ENCODE measurements at regions not wholly inside any gene's neighbourhood (a gene's known extent, or its start where the extent isn't known, plus 50 kb on each side); places are given as distances from the start of the nearest gene placed in this dataset.

GRCh38 chr13:69296130-69296529, 811.5 kb upstream of the ATXN8OS start:
- Histone ChIP-seq H3K9me3 (ENCODE audit: control insufficient read depth in 4 of 4, low read length in 3 of 4) (no peaks in the 10 kb centered on the region), H3K9ac (ENCODE audit: low read depth in 1 of 2, low read length in 2 of 2) (no peak overlapping the region), H3K4me1 (ENCODE audit: control insufficient read depth in 4 of 4, insufficient read depth in 4 of 4, low read length in 3 of 4) (no peaks in the 10 kb centered on the region), H3K4me3 (ENCODE audit: low read depth in 1 of 3, low read length in 3 of 3) (no peak overlapping the region), H3K27me3 (ENCODE audit: control insufficient read depth in 4 of 4, insufficient read depth in 4 of 4, low read length in 3 of 4) (no peaks in the 10 kb centered on the region), H3K36me3 (ENCODE audit: control insufficient read depth in 4 of 4, insufficient read depth in 3 of 4, low read depth in 1 of 4, low read length in 3 of 4) (no peaks in the 10 kb centered on the region), H3K27ac (ENCODE audit: low read depth in 1 of 2, low read length in 2 of 2) (no peak overlapping the region)
- DNase-seq (ENCODE audit: low spot score), result no peak
- WGBS, result 63% methylated on average over 1 of the region's 1 CpG
- TF ChIP-seq EGR1 (IDR thresholded peaks at IDR 0.05; ENCODE audit: low read depth in 2 of 2) (no peak), RAD21 (IDR thresholded peaks at IDR 0.05) (no peak), SP1 (IDR thresholded peaks at IDR 0.05) (no peak), FOXA2 (IDR thresholded peaks at IDR 0.05) (no peak), YY1 (IDR thresholded peaks at IDR 0.05) (no peak), HNF4G (IDR thresholded peaks at IDR 0.05) (no peak), RXRA (IDR thresholded peaks at IDR 0.05) (no peak), MAX (IDR thresholded peaks at IDR 0.05) (no peak), HNF4A (conservative IDR thresholded peaks at IDR 0.05) (no peak), TAF1 (conservative IDR thresholded peaks at IDR 0.05) (no peak), NR2F2 (IDR thresholded peaks at IDR 0.05) (no peak), ZBTB33 (IDR thresholded peaks at IDR 0.05) (no peak)
- TF ChIP-seq, protein P1, sequence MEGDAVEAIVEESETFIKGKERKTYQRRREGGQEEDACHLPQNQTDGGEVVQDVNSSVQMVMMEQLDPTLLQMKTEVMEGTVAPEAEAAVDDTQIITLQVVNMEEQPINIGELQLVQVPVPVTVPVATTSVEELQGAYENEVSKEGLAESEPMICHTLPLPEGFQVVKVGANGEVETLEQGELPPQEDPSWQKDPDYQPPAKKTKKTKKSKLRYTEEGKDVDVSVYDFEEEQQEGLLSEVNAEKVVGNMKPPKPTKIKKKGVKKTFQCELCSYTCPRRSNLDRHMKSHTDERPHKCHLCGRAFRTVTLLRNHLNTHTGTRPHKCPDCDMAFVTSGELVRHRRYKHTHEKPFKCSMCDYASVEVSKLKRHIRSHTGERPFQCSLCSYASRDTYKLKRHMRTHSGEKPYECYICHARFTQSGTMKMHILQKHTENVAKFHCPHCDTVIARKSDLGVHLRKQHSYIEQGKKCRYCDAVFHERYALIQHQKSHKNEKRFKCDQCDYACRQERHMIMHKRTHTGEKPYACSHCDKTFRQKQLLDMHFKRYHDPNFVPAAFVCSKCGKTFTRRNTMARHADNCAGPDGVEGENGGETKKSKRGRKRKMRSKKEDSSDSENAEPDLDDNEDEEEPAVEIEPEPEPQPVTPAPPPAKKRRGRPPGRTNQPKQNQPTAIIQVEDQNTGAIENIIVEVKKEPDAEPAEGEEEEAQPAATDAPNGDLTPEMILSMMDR (IDR thresholded peaks at IDR 0.05; ENCODE audit: low read depth, low read length, missing input control), result no peak
- TF ChIP-seq, protein P2, sequence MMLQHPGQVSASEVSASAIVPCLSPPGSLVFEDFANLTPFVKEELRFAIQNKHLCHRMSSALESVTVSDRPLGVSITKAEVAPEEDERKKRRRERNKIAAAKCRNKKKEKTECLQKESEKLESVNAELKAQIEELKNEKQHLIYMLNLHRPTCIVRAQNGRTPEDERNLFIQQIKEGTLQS (IDR thresholded peaks at IDR 0.05), result no peak
- TF ChIP-seq, protein P3, sequence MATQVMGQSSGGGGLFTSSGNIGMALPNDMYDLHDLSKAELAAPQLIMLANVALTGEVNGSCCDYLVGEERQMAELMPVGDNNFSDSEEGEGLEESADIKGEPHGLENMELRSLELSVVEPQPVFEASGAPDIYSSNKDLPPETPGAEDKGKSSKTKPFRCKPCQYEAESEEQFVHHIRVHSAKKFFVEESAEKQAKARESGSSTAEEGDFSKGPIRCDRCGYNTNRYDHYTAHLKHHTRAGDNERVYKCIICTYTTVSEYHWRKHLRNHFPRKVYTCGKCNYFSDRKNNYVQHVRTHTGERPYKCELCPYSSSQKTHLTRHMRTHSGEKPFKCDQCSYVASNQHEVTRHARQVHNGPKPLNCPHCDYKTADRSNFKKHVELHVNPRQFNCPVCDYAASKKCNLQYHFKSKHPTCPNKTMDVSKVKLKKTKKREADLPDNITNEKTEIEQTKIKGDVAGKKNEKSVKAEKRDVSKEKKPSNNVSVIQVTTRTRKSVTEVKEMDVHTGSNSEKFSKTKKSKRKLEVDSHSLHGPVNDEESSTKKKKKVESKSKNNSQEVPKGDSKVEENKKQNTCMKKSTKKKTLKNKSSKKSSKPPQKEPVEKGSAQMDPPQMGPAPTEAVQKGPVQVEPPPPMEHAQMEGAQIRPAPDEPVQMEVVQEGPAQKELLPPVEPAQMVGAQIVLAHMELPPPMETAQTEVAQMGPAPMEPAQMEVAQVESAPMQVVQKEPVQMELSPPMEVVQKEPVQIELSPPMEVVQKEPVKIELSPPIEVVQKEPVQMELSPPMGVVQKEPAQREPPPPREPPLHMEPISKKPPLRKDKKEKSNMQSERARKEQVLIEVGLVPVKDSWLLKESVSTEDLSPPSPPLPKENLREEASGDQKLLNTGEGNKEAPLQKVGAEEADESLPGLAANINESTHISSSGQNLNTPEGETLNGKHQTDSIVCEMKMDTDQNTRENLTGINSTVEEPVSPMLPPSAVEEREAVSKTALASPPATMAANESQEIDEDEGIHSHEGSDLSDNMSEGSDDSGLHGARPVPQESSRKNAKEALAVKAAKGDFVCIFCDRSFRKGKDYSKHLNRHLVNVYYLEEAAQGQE (IDR thresholded peaks at IDR 0.05), result no peak

- Histone ChIP-seq H3K27me3 (ENCODE audit: control insufficient read depth in 4 of 4, insufficient read depth in 4 of 4, low read length in 3 of 4) (no peaks in the 10 kb centered on the region), H3K36me3 (ENCODE audit: control insufficient read depth in 4 of 4, insufficient read depth in 3 of 4, low read depth in 1 of 4, low read length in 3 of 4) (no peaks in the 10 kb centered on the region), H3K9ac (ENCODE audit: low read depth in 1 of 2, low read length in 2 of 2) (no peak overlapping the region), H3K9me3 (ENCODE audit: control insufficient read depth in 4 of 4, low read length in 3 of 4) (no peaks in the 10 kb centered on the region), H3K27ac (ENCODE audit: low read depth in 1 of 2, low read length in 2 of 2) (no peak overlapping the region), H3K4me1 (ENCODE audit: control insufficient read depth in 4 of 4, insufficient read depth in 4 of 4, low read length in 3 of 4) (no peaks in the 10 kb centered on the region), H3K4me3 (ENCODE audit: low read depth in 1 of 3, low read length in 3 of 3) (no peak overlapping the region)
- TF ChIP-seq HNF4A (conservative IDR thresholded peaks at IDR 0.05), result no peak
- 74% methylated on average over 2 of the region's 2 CpGs for WGBS
- no peak for DNase-seq (ENCODE audit: low spot score)
These were observed 814.7 kb upstream of the ATXN8OS start for GRCh38 chr13:69292789-69293425.
